GM21529 (cell line): ENCODE measurements at regions not wholly inside any gene's neighbourhood (a gene's known extent, or its start where the extent isn't known, plus 50 kb on each side); places are given as distances from the start of the nearest gene placed in this dataset.

Experiments used
- ATAC-seq: cut with Tn5 transposase; IDR thresholded peaks from one replicate; pipeline ENCODE4 v1.9.1; 2021; ENCODE audit not compliant: unreplicated experiment

- no peak for ATAC-seq
These were observed 241.2 kb upstream of the NCKAP5 start for GRCh38 chr2:133809485-133809884.

- no peak for ATAC-seq
These were observed 242.3 kb upstream of the NCKAP5 start for GRCh38 chr2:133810559-133810958.

GRCh38 chr2:133811409-133812125, 243.3 kb upstream of the NCKAP5 start:
- no peak for ATAC-seq

- ATAC-seq, result no peak
These were observed 244.8 kb upstream of the NCKAP5 start for GRCh38 chr2:133812826-133813617.

- ATAC-seq, result no peak
These were observed 246.6 kb upstream of the NCKAP5 start for GRCh38 chr2:133814890-133815289.

GRCh38 chr2:133816037-133816436, 247.8 kb upstream of the NCKAP5 start:
- no peak for ATAC-seq

- ATAC-seq, result no peak
These were observed 249.7 kb upstream of the NCKAP5 start for GRCh38 chr2:133817680-133818566.

GRCh38 chr2:133818661-133819060, 250.4 kb upstream of the NCKAP5 start:
- ATAC-seq, result no peak

GRCh38 chr2:133819906-133820305, 251.6 kb upstream of the NCKAP5 start:
- no peak for ATAC-seq

- no peak for ATAC-seq
These were observed 253.0 kb upstream of the NCKAP5 start for GRCh38 chr2:133821107-133821760.

- no peak for ATAC-seq
These were observed 254.4 kb upstream of the NCKAP5 start for GRCh38 chr2:133822517-133823225.

- no peak for ATAC-seq
These were observed 254.9 kb upstream of the NCKAP5 start for GRCh38 chr2:133823226-133823550.

- no peak for ATAC-seq
These were observed 256.6 kb upstream of the NCKAP5 start for GRCh38 chr2:133824869-133825268.

GRCh38 chr2:133825778-133826177, 257.5 kb upstream of the NCKAP5 start:
- ATAC-seq, result no peak

- ATAC-seq, result no peak
These were observed 260.6 kb upstream of the NCKAP5 start for GRCh38 chr2:133828913-133829312.

GRCh38 chr2:133829450-133830020, 261.3 kb upstream of the NCKAP5 start:
- ATAC-seq, result no peak

GRCh38 chr2:133833746-133834145, 265.5 kb upstream of the NCKAP5 start:
- no peak for ATAC-seq

- ATAC-seq, result peak; percentile 62
These were observed 267.8 kb upstream of the NCKAP5 start for GRCh38 chr2:133835821-133836619.

GRCh38 chr2:133836691-133837345, 268.6 kb upstream of the NCKAP5 start:
- no peak for ATAC-seq
